H1 (cell line): ENCODE measurements at regions not wholly inside any gene's neighbourhood (a gene's known extent, or its start where the extent isn't known, plus 50 kb on each side); places are given as distances from the start of the nearest gene placed in this dataset.

ENCODE experiments used
- CTCF ChIA-PET: fragments of 300-600 bp; sonication (Branson Sonifier 250); formaldehyde crosslinking; loops from one replicate; lab custom pipeline; 2021; ENCODE audit not compliant: partially characterized antibody; lab: Charles Lee
- POLR2A ChIA-PET: fragments of 300-600 bp; sonication (Branson Sonifier 250); formaldehyde crosslinking; loops from one replicate; lab custom pipeline; 2021; ENCODE audit warnings: inconsistent platforms; ENCODE audit not compliant: partially characterized antibody; lab: Charles Lee
- DNase-seq, 2 experiments: peaks; one replicate each; pipeline versions ENCODE4 v3.0.0 to v3.0.0-alpha.2; 2010 to 2022; ENCODE audit warnings: low spot score in 2 of 2, low read depth in 1 of 2, mixed read lengths in 1 of 2
- FAIRE-seq: peaks from 2 replicates; lab custom pipeline; 2011; peaks lifted over from hg19 to GRCh38; lab: Jason Lieb, UNC
- H2AFZ ChIP-seq: 2 replicates; pipeline ENCODE4 v1.8.1; 2012; ENCODE audit warnings: low read length, inconsistent platforms
- H2AK5ac ChIP-seq: 2 replicates; pipeline ENCODE4 v1.6.1; 2013; ENCODE audit warnings: low read depth, low read length
- H2BK120ac ChIP-seq: replicated peaks from 2 replicates; pipeline ENCODE3; 2013; ENCODE audit warnings: low read depth, low read length, inconsistent platforms
- H2BK12ac ChIP-seq: 2 replicates; pipeline ENCODE4 v1.6.1; 2013; ENCODE audit warnings: low read depth, low read length
- H2BK15ac ChIP-seq: 2 replicates; pipeline ENCODE4 v1.6.1; 2013; ENCODE audit warnings: low read length
- H2BK20ac ChIP-seq: 2 replicates; pipeline ENCODE4 v1.6.1; 2013; ENCODE audit warnings: low read length
- H2BK5ac ChIP-seq: 2 replicates; pipeline ENCODE4 v1.6.1; 2013; ENCODE audit warnings: low read depth, low read length
- H3K14ac ChIP-seq: 2 replicates; pipeline ENCODE4 v1.6.1; 2013; ENCODE audit warnings: inconsistent platforms; ENCODE audit not compliant: insufficient read length
- H3K18ac ChIP-seq: 2 replicates; pipeline ENCODE4 v1.6.1; 2013; ENCODE audit warnings: low read length; ENCODE audit errors: extremely low read depth
- H3K23ac ChIP-seq: 2 replicates; pipeline ENCODE4 v1.6.1; 2013; ENCODE audit warnings: inconsistent platforms; ENCODE audit not compliant: insufficient read length
- H3K23me2 ChIP-seq: 2 replicates; pipeline ENCODE4 v1.6.1; 2013; ENCODE audit warnings: low read depth, low read length
- H3K27ac ChIP-seq: 2 replicates; pipeline ENCODE4 v1.6.1; 2011; ENCODE audit warnings: low read depth, low read length, inconsistent platforms
- H3K27me3 ChIP-seq, 4 experiments: replicated peaks in 1 of 4; 1 replicate in 1 of 4; 2 replicates in 3 of 4; pipeline versions ENCODE4 v1.6.1 to v1.8.1; 2011 to 2013; ENCODE audit warnings: low read length in 3 of 4, mild to moderate bottlenecking in 3 of 4, inconsistent platforms in 2 of 4, mixed read lengths in 2 of 4, moderate library complexity in 1 of 4; ENCODE audit not compliant: control insufficient read depth in 3 of 4, insufficient read depth in 3 of 4; ENCODE audit errors: extremely low read depth in 1 of 4
- H3K36me3 ChIP-seq, 4 experiments: 2 replicates each; pipeline versions ENCODE4 v1.6.1 to v1.8.1; 2011 to 2013; ENCODE audit warnings: mild to moderate bottlenecking in 4 of 4, low read length in 3 of 4, moderate library complexity in 2 of 4, control low read depth in 1 of 4, inconsistent platforms in 1 of 4; ENCODE audit not compliant: insufficient read depth in 4 of 4, control insufficient read depth in 2 of 4
- H3K4ac ChIP-seq: replicated peaks from 2 replicates; pipeline ENCODE3; 2013; ENCODE audit warnings: low read length, low read depth, mixed read lengths, inconsistent platforms; ENCODE audit not compliant: insufficient read length
- H3K4me1 ChIP-seq, 4 experiments: replicated peaks in 1 of 4; 1 replicate in 1 of 4; 2 replicates in 3 of 4; pipeline versions ENCODE4 v1.6.1 to v1.8.1; 2011 to 2013; ENCODE audit warnings: low read length in 3 of 4, inconsistent platforms in 2 of 4, mixed read lengths in 1 of 4; ENCODE audit not compliant: insufficient read depth in 4 of 4, control insufficient read depth in 3 of 4
- H3K4me2 ChIP-seq, 2 experiments: 2 replicates each; pipeline versions ENCODE4 v1.6.1 to v1.8.1; 2011 to 2013; ENCODE audit warnings: low read depth in 2 of 2, low read length in 2 of 2, control low read depth in 1 of 2, inconsistent platforms in 1 of 2, mild to moderate bottlenecking in 1 of 2; ENCODE audit not compliant: insufficient read depth in 1 of 2
- H3K4me3 ChIP-seq, 4 experiments: fragments of 200-600, 300-600 bp in 1 of 4; sonication (generic), shearing (Covaris generic), sonication (Bioruptor Twin) in 1 of 4; 2 replicates each; pipeline versions ENCODE4 v1.5.1 to v1.8.1; 2011 to 2016; ENCODE audit warnings: low read length in 4 of 4, low read depth in 3 of 4, control low read depth in 2 of 4, inconsistent platforms in 2 of 4, mild to moderate bottlenecking in 2 of 4, mixed read lengths in 1 of 4, moderate library complexity in 1 of 4; ENCODE audit not compliant: insufficient read depth in 2 of 4; ENCODE audit errors: extremely low read depth in 1 of 4
- H3K56ac ChIP-seq: replicated peaks from 2 replicates; pipeline ENCODE3; 2013; ENCODE audit warnings: low read depth, mild to moderate bottlenecking, mixed read lengths, low read length, inconsistent platforms; ENCODE audit not compliant: insufficient read length
- H3K79me1 ChIP-seq: 2 replicates; pipeline ENCODE4 v1.6.1; 2013; ENCODE audit warnings: low read depth, low read length, control low read depth
- H3K79me2 ChIP-seq, 2 experiments: 2 replicates each; pipeline versions ENCODE4 v1.6.1 to v1.8.1; 2012 to 2013; ENCODE audit warnings: low read length in 2 of 2, mild to moderate bottlenecking in 2 of 2, inconsistent platforms in 1 of 2; ENCODE audit not compliant: insufficient read depth in 2 of 2, control insufficient read depth in 1 of 2
- H3K9ac ChIP-seq, 4 experiments: replicated peaks in 1 of 4; 1 replicate in 1 of 4; 2 replicates in 3 of 4; pipeline versions ENCODE4 v1.6.1 to v1.8.1; 2011 to 2013; ENCODE audit warnings: low read depth in 3 of 4, low read length in 3 of 4, control low read depth in 2 of 4, mild to moderate bottlenecking in 2 of 4, moderate library complexity in 2 of 4, inconsistent platforms in 1 of 4; ENCODE audit errors: extremely low read depth in 1 of 4
- H3K9me3 ChIP-seq, 2 experiments: 2 replicates each; pipeline versions ENCODE4 v1.6.1 to v1.8.1; 2012 to 2013; ENCODE audit warnings: mild to moderate bottlenecking in 2 of 2, moderate library complexity in 2 of 2, control low read depth in 1 of 2, inconsistent platforms in 1 of 2, low read depth in 1 of 2, low read length in 1 of 2, mixed read lengths in 1 of 2; ENCODE audit not compliant: insufficient read depth in 2 of 2
- H4K20me1 ChIP-seq, 2 experiments: replicated peaks in 1 of 2; 2 replicates each; pipeline versions ENCODE3 to v1.8.1; 2011 to 2013; ENCODE audit warnings: inconsistent platforms in 2 of 2, low read length in 2 of 2, mild to moderate bottlenecking in 1 of 2; ENCODE audit not compliant: insufficient read depth in 2 of 2, control insufficient read depth in 1 of 2
- H4K5ac ChIP-seq: 2 replicates; pipeline ENCODE4 v1.6.1; 2013; ENCODE audit warnings: low read length, low read depth, mixed read lengths, inconsistent platforms; ENCODE audit not compliant: insufficient read length
- H4K8ac ChIP-seq: 2 replicates; pipeline ENCODE4 v1.8.0; 2013; ENCODE audit warnings: mild to moderate bottlenecking, moderate library complexity, low read length, inconsistent platforms; ENCODE audit not compliant: insufficient read depth; ENCODE audit errors: extremely low read depth
- H4K91ac ChIP-seq: replicated peaks from 2 replicates; pipeline ENCODE3; 2013; ENCODE audit warnings: low read length, mixed read lengths, inconsistent platforms; ENCODE audit not compliant: insufficient read length
- KDM4A ChIP-seq: IDR thresholded peaks from one replicate; pipeline ENCODE4 v1.7.1; 2012; ENCODE audit warnings: low read depth, mild to moderate bottlenecking, moderate library complexity, low read length, inconsistent platforms; ENCODE audit not compliant: severe bottlenecking
- MAFK ChIP-seq: IDR thresholded peaks from 2 replicates; pipeline ENCODE4 v1.6.1; 2012; ENCODE audit warnings: low read depth, mild to moderate bottlenecking, improper control_type of control experiment, low read length
- RAD21 ChIP-seq, 2 experiments: IDR thresholded peaks in 1 of 2; conservative IDR thresholded peaks in 1 of 2; 2 replicates each; pipeline ENCODE4 v1.6.1; 2011; ENCODE audit warnings: low read depth in 2 of 2, low read length in 2 of 2, improper control_type of control experiment in 1 of 2, inconsistent platforms in 1 of 2, mild to moderate bottlenecking in 1 of 2, moderate library complexity in 1 of 2

GRCh38 chr3:80492162-80492561, 724.4 kb upstream of the ROBO1 start:
- Histone ChIP-seq H3K4me3 (no peak overlapping the region), H2AK5ac (no peak overlapping the region), H3K27ac (no peak overlapping the region), H3K36me3 (no peaks in the 10 kb centered on the region), H4K5ac (no peak overlapping the region), H2BK20ac (no peak overlapping the region), H4K20me1 (no peaks in the 10 kb centered on the region), H3K4ac (no peak overlapping the region), H3K9ac (no peak overlapping the region), H3K79me1 (no peaks in the 10 kb centered on the region), H3K79me2 (no peaks in the 10 kb centered on the region), H3K56ac (no peak overlapping the region), H3K14ac (no peak overlapping the region), H2AFZ (no peak overlapping the region), H3K9me3 (no peaks in the 10 kb centered on the region), H2BK12ac (no peak overlapping the region), H2BK120ac (no peak overlapping the region), H3K23ac (no peak overlapping the region), H2BK5ac (no peak overlapping the region), H3K4me2 (no peak overlapping the region), H3K4me1 (0 out of 7 replicates have a peak, but pooled peaks cover 0 to 2% (median 0%) of the 10 kb centered on the region in 4 experiments), H2BK15ac (no peak overlapping the region), H3K18ac (no peak overlapping the region), H4K91ac (no peak overlapping the region), H4K8ac (no peak overlapping the region), H3K27me3 (no peaks in the 10 kb centered on the region), H3K23me2 (no peaks in the 10 kb centered on the region)
- no peak for DNase-seq
- TF ChIP-seq MAFK (no peak), KDM4A (no peak), RAD21 (IDR thresholded peaks at IDR 0.05 in 1 of 2, conservative IDR thresholded peaks at IDR 0.05 in 1 of 2; ENCODE audit: low read depth in 2 of 2, low read length in 2 of 2) (no peak)
- ChIA-PET POLR2A (no interaction called here), CTCF (no interaction called here)
- FAIRE-seq: no peak
